Lung (tissue), 11 donors: ENCODE measurements at regions not wholly inside any gene's neighbourhood (a gene's known extent, or its start where the extent isn't known, plus 50 kb on each side); places are given as distances from the start of the nearest gene placed in this dataset.

Source experiments
- ATAC-seq: fragments of 200-7000 bp; cut with Tn5 transposase; one replicate; pipeline ENCODE4 v1.9.1; 2020; ENCODE audit warnings: moderate number of reproducible peaks; ENCODE audit not compliant: insufficient read depth, low FRiP score
- DNase-seq, 3 donors: peaks; one replicate each; pipeline ENCODE4 v3.0.0-alpha.2; 2013 to 2017
- H3K27ac ChIP-seq, 2 donors: one replicate each; pipeline ENCODE4 v1.5.1; 2013; ENCODE audit warnings: mild to moderate bottlenecking in 2 of 2, moderate library complexity in 2 of 2, control low read depth in 1 of 2, inconsistent platforms in 1 of 2, low read depth in 1 of 2, low read length in 1 of 2
- H3K27me3 ChIP-seq, 3 donors: one replicate each; pipeline ENCODE4 v1.5.1; 2013; ENCODE audit warnings: low read length in 2 of 3; ENCODE audit not compliant: control insufficient read depth in 3 of 3, insufficient read depth in 3 of 3
- H3K36me3 ChIP-seq, 4 donors: one replicate each; pipeline ENCODE4 v1.5.1; 2013; ENCODE audit warnings: low read length in 4 of 4, mild to moderate bottlenecking in 1 of 4, moderate library complexity in 1 of 4; ENCODE audit not compliant: control insufficient read depth in 4 of 4, insufficient read depth in 4 of 4
- H3K4me1 ChIP-seq, 5 donors: one replicate each; pipeline ENCODE4 v1.5.1; 2013; ENCODE audit warnings: low read length in 5 of 5, mild to moderate bottlenecking in 2 of 5, moderate library complexity in 1 of 5; ENCODE audit not compliant: control insufficient read depth in 5 of 5, insufficient read depth in 5 of 5
- H3K4me3 ChIP-seq: one replicate; pipeline ENCODE4 v1.5.1; 2013; ENCODE audit warnings: mild to moderate bottlenecking, control low read depth, moderate library complexity
- H3K9ac ChIP-seq, 2 donors: one replicate each; pipeline ENCODE4 v1.5.1; 2013; ENCODE audit warnings: low read length in 2 of 2, control low read depth in 1 of 2; ENCODE audit not compliant: insufficient read depth in 1 of 2
- H3K9me3 ChIP-seq, 4 donors: one replicate each; pipeline ENCODE4 v1.5.1; 2013; ENCODE audit warnings: low read length in 3 of 4, mild to moderate bottlenecking in 1 of 4, moderate library complexity in 1 of 4; ENCODE audit not compliant: control insufficient read depth in 4 of 4, insufficient read depth in 3 of 4
- WGBS, 2 donors: extraction: QIAGEN DNeasy Blood & Tissue Kit; methylation state at CpG; one replicate each; pipeline ENCODE4 v1.1.7; 2013; 5-methylcytosine and 5-hydroxymethylcytosine counted together
- TF ChIP-seq, protein P1 (sequence below): IDR thresholded peaks from 2 replicates; pipeline ENCODE4 v1.5.1; 2012; ENCODE audit warnings: mild to moderate bottlenecking; ENCODE audit errors: control extremely low read depth, extremely low read depth
- donor health status: control.
- donor health status: control.
- donor health status: Bipolar disorder and iron deficiency.
- donor health status: healthy.
- donor health status: DM: yes; HTN: yes; CAD: no.

DNA sequence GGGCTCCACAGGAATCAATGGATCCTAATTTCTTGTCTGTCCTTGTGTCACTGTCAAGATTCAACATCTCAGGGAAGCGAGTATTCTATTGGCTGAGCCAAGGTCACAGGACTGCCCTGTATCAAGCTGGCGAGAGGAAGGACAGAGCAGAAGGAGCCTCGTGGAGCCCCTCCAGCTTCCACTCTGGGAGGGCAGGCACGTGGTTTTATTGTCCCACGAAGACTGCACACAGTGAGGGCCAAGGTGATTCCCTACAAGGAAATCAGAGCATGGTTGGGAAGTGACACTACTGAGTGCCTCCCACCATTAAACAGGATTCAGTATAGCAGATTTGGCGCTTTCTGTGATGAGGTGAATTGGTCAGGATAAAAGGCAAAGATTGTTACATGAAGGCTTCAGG is 302.4 kb upstream of the CXCR4 start:
- Histone ChIP-seq H3K27ac (no peak overlapping the region), H3K4me3 (no peak overlapping the region), H3K4me1 (peaks cover 0 to 3% (median 0%) of the 10 kb centered on the region in 5 donors), H3K36me3 (no peaks in the 10 kb centered on the region), H3K9ac (no peak overlapping the region), H3K27me3 (peaks cover 0 to 11% (median 8%) of the 10 kb centered on the region in 3 donors), H3K9me3 (no peaks in the 10 kb centered on the region)
- 74 to 80% methylated on average over 6 of the region's 6 CpGs for WGBS, 2 donors
- ATAC-seq (no peak), DNase-seq (no peak)
- TF ChIP-seq, protein P1, sequence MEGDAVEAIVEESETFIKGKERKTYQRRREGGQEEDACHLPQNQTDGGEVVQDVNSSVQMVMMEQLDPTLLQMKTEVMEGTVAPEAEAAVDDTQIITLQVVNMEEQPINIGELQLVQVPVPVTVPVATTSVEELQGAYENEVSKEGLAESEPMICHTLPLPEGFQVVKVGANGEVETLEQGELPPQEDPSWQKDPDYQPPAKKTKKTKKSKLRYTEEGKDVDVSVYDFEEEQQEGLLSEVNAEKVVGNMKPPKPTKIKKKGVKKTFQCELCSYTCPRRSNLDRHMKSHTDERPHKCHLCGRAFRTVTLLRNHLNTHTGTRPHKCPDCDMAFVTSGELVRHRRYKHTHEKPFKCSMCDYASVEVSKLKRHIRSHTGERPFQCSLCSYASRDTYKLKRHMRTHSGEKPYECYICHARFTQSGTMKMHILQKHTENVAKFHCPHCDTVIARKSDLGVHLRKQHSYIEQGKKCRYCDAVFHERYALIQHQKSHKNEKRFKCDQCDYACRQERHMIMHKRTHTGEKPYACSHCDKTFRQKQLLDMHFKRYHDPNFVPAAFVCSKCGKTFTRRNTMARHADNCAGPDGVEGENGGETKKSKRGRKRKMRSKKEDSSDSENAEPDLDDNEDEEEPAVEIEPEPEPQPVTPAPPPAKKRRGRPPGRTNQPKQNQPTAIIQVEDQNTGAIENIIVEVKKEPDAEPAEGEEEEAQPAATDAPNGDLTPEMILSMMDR = no peak

DNA sequence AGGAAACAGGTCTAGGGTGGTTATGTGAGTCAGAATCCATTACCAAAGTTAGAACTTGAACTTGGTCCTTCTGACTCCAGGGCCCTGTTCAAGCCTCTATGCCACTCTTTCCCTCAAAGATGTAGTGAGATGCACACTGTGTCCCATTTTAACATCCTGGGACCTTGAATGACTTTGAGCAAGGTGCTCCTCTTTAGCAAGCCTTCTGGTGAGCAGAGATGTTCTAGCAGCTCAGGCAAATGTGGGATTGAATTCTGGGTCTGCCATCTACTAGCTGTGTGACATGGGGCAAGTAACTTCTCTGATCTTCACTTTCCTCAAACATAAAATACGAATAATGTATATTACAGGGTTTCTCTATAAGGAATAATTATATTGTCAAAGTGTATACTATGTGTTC is 294.0 kb upstream of the CXCR4 start:
- no peaks in the 10 kb centered on the region for H3K4me1 ChIP-seq
- TF ChIP-seq, protein P1 = no peak
- H3K9ac ChIP-seq = no peak overlapping the region
- H3K27ac ChIP-seq = no peak overlapping the region
- no peak overlapping the region for H3K4me3 ChIP-seq
- no peaks in the 10 kb centered on the region for H3K36me3 ChIP-seq
- ATAC-seq (no peak), DNase-seq (no peak)
- H3K9me3 ChIP-seq = no peaks in the 10 kb centered on the region
- H3K27me3 ChIP-seq = no peaks in the 10 kb centered on the region
- 89 to 97% methylated on average over 1 of the region's 1 CpG for WGBS, 2 donors

DNA sequence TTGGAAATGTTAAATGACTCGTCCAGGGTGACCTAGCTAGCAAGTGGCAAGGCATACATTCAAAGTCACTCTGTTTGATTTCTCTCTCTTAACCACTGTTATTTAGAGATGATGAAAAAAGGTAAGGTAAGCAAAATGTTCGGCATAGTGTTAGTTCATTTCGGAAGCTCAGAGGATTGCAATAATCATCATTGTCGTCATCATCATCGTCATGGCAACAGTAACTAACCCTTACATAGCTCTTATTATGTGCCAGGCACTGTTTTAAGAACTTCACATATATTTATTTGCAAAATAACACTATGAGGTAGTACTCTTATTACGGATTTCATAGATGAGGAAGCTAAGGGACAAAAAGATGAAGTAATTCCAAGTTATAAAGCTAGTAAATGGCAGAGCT is 292.7 kb upstream of the CXCR4 start:
- no peaks in the 10 kb centered on the region for H3K4me1 ChIP-seq
- no peak overlapping the region for H3K27ac ChIP-seq
- 88 to 92% methylated on average over 6 of the region's 6 CpGs for WGBS, 2 donors
- H3K4me3 ChIP-seq = no peak overlapping the region
- TF ChIP-seq, protein P1 = no peak
- H3K27me3 ChIP-seq = no peaks in the 10 kb centered on the region
- H3K9me3 ChIP-seq = no peaks in the 10 kb centered on the region
- H3K9ac ChIP-seq = no peak overlapping the region
- H3K36me3 ChIP-seq = no peaks in the 10 kb centered on the region
- DNase-seq (no peak), ATAC-seq (no peak)

DNA sequence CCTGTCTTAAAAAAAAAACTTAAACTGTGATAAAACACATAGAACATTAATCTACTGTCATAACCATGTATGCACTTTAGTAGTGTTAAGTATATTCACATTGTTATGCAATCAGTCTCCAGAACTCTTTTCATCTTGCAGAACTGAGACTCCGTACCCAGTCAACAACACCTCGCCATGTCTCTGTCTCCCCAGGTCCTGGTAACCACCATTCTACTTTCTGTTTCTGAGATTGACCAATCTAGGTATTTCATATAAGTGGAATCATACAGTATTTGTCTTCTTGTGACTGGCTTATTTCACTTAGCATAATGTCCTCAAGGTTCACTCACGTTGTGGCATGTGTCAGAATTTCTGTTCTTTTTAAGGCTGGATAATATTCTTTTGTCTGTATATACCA is 290.8 kb upstream of the CXCR4 start:
- Histone ChIP-seq H3K9me3 (no peaks in the 10 kb centered on the region), H3K4me1 (no peaks in the 10 kb centered on the region), H3K9ac (no peak overlapping the region), H3K27ac (no peak overlapping the region), H3K27me3 (peaks cover 0 to 3% (median 2%) of the 10 kb centered on the region in 3 donors), H3K4me3 (no peak overlapping the region), H3K36me3 (no peaks in the 10 kb centered on the region)
- TF ChIP-seq, protein P1 = no peak
- 85 to 89% methylated on average over 3 of the region's 3 CpGs for WGBS, 2 donors
- DNase-seq = no peak
- no peak for ATAC-seq
